HCT116 (cell line): ENCODE measurements at regions not wholly inside any gene's neighbourhood (a gene's known extent, or its start where the extent isn't known, plus 50 kb on each side); places are given as distances from the start of the nearest gene placed in this dataset.

Experiments used
- ATAC-seq: fragments of 200-7000 bp; cut with Tn5 transposase; 2 replicates; pipeline ENCODE4 v1.9.1; 2020; ENCODE audit warnings: mild to moderate bottlenecking, moderate library complexity
- BruUV-seq: library from RNA; stranded (reverse); fragments of 400-500 nt; replicated peaks from 2 replicates; lab custom pipeline; 2021; lab: Mats Ljungman, UMichigan
- CTCF ChIA-PET: fragments of 300-600 bp; sonication (Branson Sonifier 250); formaldehyde crosslinking; loops from one replicate; lab custom pipeline; 2021; ENCODE audit warnings: antibody characterized with exemption; lab: Charles Lee
- POLR2A ChIA-PET: fragments of 300-600, 350-600 bp; sonication (Branson Sonifier 250); formaldehyde crosslinking; loops from one replicate; lab custom pipeline; 2021; ENCODE audit warnings: antibody characterized with exemption; lab: Charles Lee
- RAD21 ChIA-PET, 2 experiments: fragments of 300-600 bp; sonication (Branson Sonifier 250); formaldehyde crosslinking; loops; one replicate each; lab custom pipeline; 2023; ENCODE audit warnings: low total read pairs in 2 of 2; ENCODE audit not compliant: uncharacterized antibody in 2 of 2, unreplicated experiment in 2 of 2, low non-redundant PET in 1 of 2; lab: Charles Lee
- DNase-seq: peaks from one replicate; pipeline ENCODE4 v3.0.0-alpha.2; 2010; ENCODE audit warnings: low read depth, low spot score
- H2AFZ ChIP-seq: fragments of 200-600 bp; shearing (Covaris generic), sonication (generic); 2 replicates; pipeline ENCODE4 v1.6.1; 2017; ENCODE audit warnings: low read depth, mixed run types, mixed read lengths, antibody characterized with exemption, low read length; ENCODE audit not compliant: poor library complexity, severe bottlenecking
- H3K27ac ChIP-seq: 2 replicates; pipeline ENCODE4 v1.5.1; 2012; ENCODE audit warnings: low read depth, low read length
- H3K27me3 ChIP-seq: fragments of 200-600 bp; sonication (generic); 2 replicates; pipeline ENCODE4 v1.6.1; 2016; ENCODE audit warnings: mixed run types, low read length, mixed read lengths; ENCODE audit not compliant: insufficient read depth
- H3K36me3 ChIP-seq, 2 experiments: fragments of 200-500 bp in 1 of 2; fragments of 200-600 bp in 1 of 2; sonication (Bioruptor generic) in 1 of 2; sonication (generic) in 1 of 2; 2 replicates each; pipeline versions ENCODE4 v1.5.1 to v1.6.1; 2014 to 2016; ENCODE audit warnings: low read length in 2 of 2, inconsistent platforms in 1 of 2, mixed read lengths in 1 of 2, mixed run types in 1 of 2; ENCODE audit not compliant: insufficient read depth in 2 of 2, control insufficient read depth in 1 of 2
- H3K4me1 ChIP-seq, 2 experiments: fragments of 200-600 bp in 1 of 2; sonication (generic) in 1 of 2; 2 replicates each; pipeline versions ENCODE4 v1.5.1 to v1.6.1; 2012 to 2017; ENCODE audit warnings: low read length in 2 of 2, inconsistent platforms in 1 of 2, mild to moderate bottlenecking in 1 of 2, mixed read lengths in 1 of 2, mixed run types in 1 of 2, moderate library complexity in 1 of 2; ENCODE audit not compliant: insufficient read depth in 2 of 2, control insufficient read depth in 1 of 2
- H3K4me2 ChIP-seq: fragments of 200-600 bp; sonication (generic); 2 replicates; pipeline ENCODE4 v1.6.1; 2017; ENCODE audit warnings: mixed run types, low read length, mixed read lengths
- H3K4me3 ChIP-seq, 2 experiments: fragments of 200-600 bp in 1 of 2; sonication (generic) in 1 of 2; replicated peaks in 1 of 2; 2 replicates each; pipeline ENCODE4 v1.5.1; 2011 to 2016; ENCODE audit warnings: low read length in 2 of 2, control low read depth in 1 of 2, low read depth in 1 of 2, mild to moderate bottlenecking in 1 of 2, mixed read lengths in 1 of 2, mixed run types in 1 of 2
- H3K79me2 ChIP-seq: fragments of 200-600 bp; sonication (generic); 2 replicates; pipeline ENCODE4 v1.6.1; 2017; ENCODE audit warnings: mild to moderate bottlenecking, mixed run types, low read length, moderate library complexity, mixed read lengths; ENCODE audit not compliant: insufficient read depth
- H3K9ac ChIP-seq: fragments of 200-600 bp; sonication (generic); 2 replicates; pipeline ENCODE4 v1.6.1; 2016; ENCODE audit warnings: low read length, mixed read lengths
- H3K9me2 ChIP-seq: fragments of 200-600 bp; sonication (generic), shearing (Covaris generic); 2 replicates; pipeline ENCODE4 v1.6.1; 2017; ENCODE audit warnings: mixed run types, mild to moderate bottlenecking, moderate library complexity; ENCODE audit not compliant: insufficient read depth
- H3K9me3 ChIP-seq, 2 experiments: fragments of 200-500 bp in 1 of 2; fragments of 200-600 bp in 1 of 2; sonication (Bioruptor generic) in 1 of 2; sonication (generic) in 1 of 2; 2 replicates each; pipeline ENCODE4 v1.6.1; 2014 to 2017; ENCODE audit warnings: low read length in 2 of 2, mixed read lengths in 2 of 2, inconsistent platforms in 1 of 2, low read depth in 1 of 2, mild to moderate bottlenecking in 1 of 2, mixed run types in 1 of 2, moderate library complexity in 1 of 2; ENCODE audit not compliant: control insufficient read depth in 1 of 2, insufficient read depth in 1 of 2
- H4K20me1 ChIP-seq: fragments of 200-600 bp; sonication (generic), shearing (Covaris generic); 2 replicates; pipeline ENCODE4 v1.6.1; 2017; ENCODE audit warnings: mixed run types, mild to moderate bottlenecking, moderate library complexity; ENCODE audit not compliant: insufficient read depth
- CBX3 ChIP-seq: IDR thresholded peaks from 2 replicates; pipeline ENCODE4 v1.6.1; 2012; ENCODE audit warnings: low read depth
- CEBPB ChIP-seq: IDR thresholded peaks from 2 replicates; pipeline ENCODE4 v1.6.1; 2012; ENCODE audit warnings: low read depth
- EGR1 ChIP-seq: IDR thresholded peaks from 2 replicates; pipeline ENCODE4 v1.6.1; 2012; ENCODE audit warnings: low read depth
- ELF1 ChIP-seq: IDR thresholded peaks from 2 replicates; pipeline ENCODE4 v1.6.1; 2012; ENCODE audit warnings: low read depth, borderline replicate concordance
- EZH2 ChIP-seq: fragments of 200-600 bp; sonication (generic); IDR thresholded peaks from 2 replicates; pipeline ENCODE4 v1.6.1; 2017; ENCODE audit warnings: antibody characterized with exemption, mixed run types
- JUND ChIP-seq: IDR thresholded peaks from 2 replicates; pipeline ENCODE4 v1.6.1; 2012
- RAD21 ChIP-seq: IDR thresholded peaks from 2 replicates; pipeline ENCODE4 v1.6.1; 2012; ENCODE audit warnings: low read depth, mild to moderate bottlenecking
- REST ChIP-seq: IDR thresholded peaks from 2 replicates; pipeline ENCODE4 v1.6.1; 2012; ENCODE audit warnings: low read depth
- SP1 ChIP-seq: IDR thresholded peaks from 2 replicates; pipeline ENCODE4 v1.6.1; 2012; ENCODE audit warnings: low read depth
- SRF ChIP-seq: IDR thresholded peaks from 2 replicates; pipeline ENCODE4 v1.6.1; 2012; ENCODE audit warnings: low read depth
- TCF7L2 ChIP-seq: IDR thresholded peaks from 2 replicates; pipeline ENCODE4 v1.7.0; 2011; ENCODE audit warnings: borderline replicate concordance, inconsistent platforms; ENCODE audit not compliant: insufficient read depth, insufficient read length; ENCODE audit errors: extremely low read depth
- YY1 ChIP-seq: IDR thresholded peaks from 2 replicates; pipeline ENCODE4 v1.6.1; 2011; ENCODE audit warnings: low read length, low read depth, moderate library complexity, mild to moderate bottlenecking; ENCODE audit not compliant: insufficient replicate concordance; ENCODE audit errors: extremely low read depth
- ZNF274 ChIP-seq: fragments of 200-500 bp; sonication (Bioruptor generic); IDR thresholded peaks from 2 replicates; pipeline ENCODE4 v1.6.1; 2014; ENCODE audit warnings: mild to moderate bottlenecking, low read depth, low read length, inconsistent platforms
- intact Hi-C: fragments of 100-400 bp; cut with micrococcal nuclease; formaldehyde crosslinking; loops from 2 replicates; pipeline ENCODE4 v1.10.0; 2022
- TF ChIP-seq, protein P1 (sequence below): IDR thresholded peaks from 2 replicates; pipeline ENCODE4 v1.6.1; 2012
- TF ChIP-seq, protein P2 (sequence below), 3 experiments: fragments of 200-600 bp in 1 of 3; sonication (generic) in 1 of 3; IDR thresholded peaks in 2 of 3; conservative IDR thresholded peaks in 1 of 3; 2 replicates each; pipeline ENCODE4 v1.5.1; 2012 to 2017; ENCODE audit warnings: low read depth in 2 of 3, low read length in 2 of 3, antibody characterized with exemption in 1 of 3, borderline replicate concordance in 1 of 3, control low read depth in 1 of 3, mild to moderate bottlenecking in 1 of 3, mixed read lengths in 1 of 3, mixed run types in 1 of 3, moderate library complexity in 1 of 3; ENCODE audit not compliant: insufficient read depth in 1 of 3

DNA sequence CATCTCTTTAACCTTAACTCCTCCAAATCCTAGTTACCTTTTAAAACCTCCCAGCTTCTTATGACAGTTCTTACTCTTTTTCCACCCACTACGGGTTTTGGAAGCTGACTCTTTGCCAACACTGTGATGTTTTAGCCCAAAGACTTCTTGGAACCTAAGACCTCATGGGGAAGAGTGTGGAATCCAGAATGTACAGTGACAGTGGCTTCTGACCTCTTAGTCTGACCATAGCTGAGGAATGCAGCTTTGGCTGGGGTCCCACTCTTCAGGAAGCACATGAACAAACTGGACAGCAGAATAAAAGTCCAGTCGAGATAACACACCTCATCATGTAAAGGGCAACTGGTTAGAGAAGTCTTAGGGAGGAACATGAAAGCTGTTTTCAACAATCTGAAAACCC, 161.1 kb upstream of the PKDCC start:
- ChIA-PET POLR2A (no interaction called here), RAD21 (no interaction called here), CTCF (interaction anchor here (1.2 to 1.5 kb wide), 2 partner anchors 16 to 17 kb away, joined by 3 to 7 read pairs; no protein-coding TSS in a partner anchor)
- no peak for DNase-seq
- TF ChIP-seq CEBPB (no peak), RAD21 (no peak), SP1 (no peak), JUND (no peak), EGR1 (no peak), YY1 (no peak), ELF1 (no peak), EZH2 (no peak), ZNF274 (no peak), REST (no peak), TCF7L2 (no peak), SRF (no peak), CBX3 (no peak)
- TF ChIP-seq, protein P1, sequence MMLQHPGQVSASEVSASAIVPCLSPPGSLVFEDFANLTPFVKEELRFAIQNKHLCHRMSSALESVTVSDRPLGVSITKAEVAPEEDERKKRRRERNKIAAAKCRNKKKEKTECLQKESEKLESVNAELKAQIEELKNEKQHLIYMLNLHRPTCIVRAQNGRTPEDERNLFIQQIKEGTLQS: no peak
- TF ChIP-seq, protein P2, sequence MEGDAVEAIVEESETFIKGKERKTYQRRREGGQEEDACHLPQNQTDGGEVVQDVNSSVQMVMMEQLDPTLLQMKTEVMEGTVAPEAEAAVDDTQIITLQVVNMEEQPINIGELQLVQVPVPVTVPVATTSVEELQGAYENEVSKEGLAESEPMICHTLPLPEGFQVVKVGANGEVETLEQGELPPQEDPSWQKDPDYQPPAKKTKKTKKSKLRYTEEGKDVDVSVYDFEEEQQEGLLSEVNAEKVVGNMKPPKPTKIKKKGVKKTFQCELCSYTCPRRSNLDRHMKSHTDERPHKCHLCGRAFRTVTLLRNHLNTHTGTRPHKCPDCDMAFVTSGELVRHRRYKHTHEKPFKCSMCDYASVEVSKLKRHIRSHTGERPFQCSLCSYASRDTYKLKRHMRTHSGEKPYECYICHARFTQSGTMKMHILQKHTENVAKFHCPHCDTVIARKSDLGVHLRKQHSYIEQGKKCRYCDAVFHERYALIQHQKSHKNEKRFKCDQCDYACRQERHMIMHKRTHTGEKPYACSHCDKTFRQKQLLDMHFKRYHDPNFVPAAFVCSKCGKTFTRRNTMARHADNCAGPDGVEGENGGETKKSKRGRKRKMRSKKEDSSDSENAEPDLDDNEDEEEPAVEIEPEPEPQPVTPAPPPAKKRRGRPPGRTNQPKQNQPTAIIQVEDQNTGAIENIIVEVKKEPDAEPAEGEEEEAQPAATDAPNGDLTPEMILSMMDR (IDR thresholded peaks at IDR 0.05 in 2 of 3, conservative IDR thresholded peaks at IDR 0.05 in 1 of 3; ENCODE audit: borderline replicate concordance in 1 of 3, insufficient read depth in 1 of 3, low read depth in 2 of 3, low read length in 2 of 3): no peak
- H3K9me2 ChIP-seq: no peaks in the 10 kb centered on the region
- no peak overlapping the region for H3K9ac ChIP-seq
- no peaks in the 10 kb centered on the region for H3K9me3 ChIP-seq
- H3K4me3 ChIP-seq: no peak overlapping the region
- H3K4me1 ChIP-seq: no peaks in the 10 kb centered on the region
- H2AFZ ChIP-seq: no peak overlapping the region
- H3K4me2 ChIP-seq: no peak overlapping the region
- H4K20me1 ChIP-seq: no peaks in the 10 kb centered on the region
- no peak overlapping the region for H3K27ac ChIP-seq
- H3K27me3 ChIP-seq: no peaks in the 10 kb centered on the region
- H3K79me2 ChIP-seq: no peaks in the 10 kb centered on the region
- no peak for ATAC-seq
- no TSS peak for BruUV-seq
- no peaks in the 10 kb centered on the region for H3K36me3 ChIP-seq
- intact Hi-C loops: no loop called here
